ENCODE measurements at regions not wholly inside any gene's neighbourhood (a gene's known extent, or its start where the extent isn't known, plus 50 kb on each side); places are given as distances from the start of the nearest gene placed in this dataset.

DNA sequence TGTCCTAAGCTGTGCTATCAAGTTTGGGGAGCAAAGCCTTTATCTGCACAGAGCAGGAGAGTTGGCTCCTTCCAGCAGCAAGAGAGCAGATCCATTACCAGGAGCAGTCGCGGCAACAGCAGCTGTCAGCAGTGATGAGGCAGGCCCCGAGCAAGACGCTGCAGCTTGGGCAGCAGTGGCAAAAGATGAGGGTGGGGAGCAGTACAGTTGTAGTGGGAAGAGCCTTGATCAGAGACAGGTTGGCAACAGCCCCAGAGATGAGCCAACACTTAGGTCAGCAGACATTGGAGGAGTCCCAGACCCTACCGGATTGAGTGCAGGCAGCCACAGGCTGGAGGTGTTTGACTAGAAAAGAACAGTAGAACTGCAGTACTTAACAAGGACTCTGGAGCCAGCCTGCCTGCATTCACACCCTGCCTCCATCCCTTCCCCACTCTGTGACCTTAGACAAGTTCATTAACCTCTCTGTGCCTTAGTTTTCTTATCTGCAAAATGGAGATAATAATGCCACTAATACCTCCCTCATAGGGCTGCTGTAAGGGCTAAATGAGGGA lies 117.1 kb upstream of the SERTAD2 start:
- DNase-seq, result no peak

DNA sequence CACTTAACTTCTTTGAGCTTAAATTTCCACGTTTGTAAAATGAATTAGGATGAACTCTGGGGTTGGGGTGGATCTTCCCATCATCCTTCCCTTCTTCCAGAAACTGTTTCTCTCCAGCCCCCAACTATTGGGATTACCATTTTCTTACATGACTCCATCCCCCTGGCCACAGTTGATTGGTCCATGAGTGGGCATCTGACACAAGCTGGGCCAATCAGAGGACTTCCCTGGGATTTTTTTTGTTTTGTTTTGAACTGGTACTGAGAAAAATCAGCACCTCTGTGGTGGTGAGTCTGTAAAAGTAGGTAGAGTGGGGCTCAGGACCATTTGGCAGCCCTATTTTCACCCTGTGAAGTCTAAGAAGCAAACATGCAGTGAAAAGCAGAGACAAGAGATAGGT lies 118.0 kb upstream of the SERTAD2 start:
- no peak for DNase-seq

DNA sequence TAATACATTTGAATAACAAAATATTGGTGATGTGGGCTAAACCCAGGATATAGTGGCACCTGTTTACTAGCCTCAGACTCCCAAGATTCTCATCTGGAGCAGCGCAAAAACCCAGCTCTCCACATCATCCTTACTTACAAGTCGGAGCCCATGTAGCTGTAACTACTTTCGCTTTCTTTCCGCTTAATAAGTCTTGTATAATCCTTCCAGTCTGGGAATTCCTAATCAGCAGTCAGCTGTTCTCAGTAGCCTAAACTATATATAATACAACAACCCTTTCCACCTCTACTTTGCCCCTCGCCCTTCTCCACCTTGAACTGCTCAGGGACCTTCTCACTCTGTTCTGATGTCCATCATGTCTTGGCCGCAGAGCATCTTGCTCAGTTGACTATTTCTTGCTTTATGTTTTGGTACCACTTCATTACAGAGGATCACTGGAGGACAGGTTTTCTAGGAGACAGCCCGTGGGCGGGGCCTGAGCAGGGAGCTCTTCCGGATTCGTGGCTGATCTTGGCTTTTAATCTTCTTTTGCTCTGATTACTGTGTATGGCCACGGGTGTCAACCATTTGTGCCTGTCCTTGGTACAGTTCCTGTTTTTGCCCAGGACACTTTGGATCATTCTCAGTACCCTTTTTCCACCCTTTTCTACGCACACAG lies 119.9 kb upstream of the SERTAD2 start:
- no peak for DNase-seq

- no peak for DNase-seq
These were observed 124.1 kb upstream of the SERTAD2 start for GRCh38 chr2:64777841-64778240.

GRCh38 chr2:64779117-64779690 lies 125.5 kb upstream of the SERTAD2 start:
- DNase-seq, result no peak

- no peak for DNase-seq
These were observed 126.3 kb upstream of the SERTAD2 start for GRCh38 chr2:64780041-64780440.

DNA sequence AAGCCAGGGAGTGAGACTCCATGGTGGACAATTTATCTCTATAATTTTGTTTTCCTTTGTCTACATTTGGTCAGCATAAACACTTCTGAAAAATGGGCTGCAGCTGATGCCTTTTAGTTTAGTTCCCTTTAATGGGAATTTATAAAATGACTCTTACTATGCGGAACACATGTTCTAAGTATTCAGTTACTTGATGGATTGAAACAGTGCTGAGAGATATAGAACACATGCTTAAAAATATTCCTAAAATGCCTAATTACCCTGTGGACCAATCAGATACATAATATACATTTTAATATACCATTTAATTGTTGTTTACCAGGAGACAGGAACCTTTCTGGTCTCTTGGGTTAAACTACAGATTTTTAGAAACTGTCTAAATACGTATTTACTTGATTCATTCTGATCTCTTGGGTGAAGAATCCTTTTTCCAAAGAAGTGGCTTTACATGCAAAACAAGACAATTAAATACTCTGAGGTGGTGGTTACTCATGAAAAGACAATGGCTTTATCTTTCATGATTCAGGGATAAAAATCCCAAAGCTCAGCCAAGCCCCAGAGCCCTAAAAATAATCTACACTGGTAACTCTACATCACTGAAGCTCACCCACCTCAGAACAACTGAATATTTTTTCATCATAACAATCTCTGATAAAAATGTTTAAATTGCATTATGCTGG lies 128.1 kb upstream of the SERTAD2 start:
- no peak for DNase-seq

DNA sequence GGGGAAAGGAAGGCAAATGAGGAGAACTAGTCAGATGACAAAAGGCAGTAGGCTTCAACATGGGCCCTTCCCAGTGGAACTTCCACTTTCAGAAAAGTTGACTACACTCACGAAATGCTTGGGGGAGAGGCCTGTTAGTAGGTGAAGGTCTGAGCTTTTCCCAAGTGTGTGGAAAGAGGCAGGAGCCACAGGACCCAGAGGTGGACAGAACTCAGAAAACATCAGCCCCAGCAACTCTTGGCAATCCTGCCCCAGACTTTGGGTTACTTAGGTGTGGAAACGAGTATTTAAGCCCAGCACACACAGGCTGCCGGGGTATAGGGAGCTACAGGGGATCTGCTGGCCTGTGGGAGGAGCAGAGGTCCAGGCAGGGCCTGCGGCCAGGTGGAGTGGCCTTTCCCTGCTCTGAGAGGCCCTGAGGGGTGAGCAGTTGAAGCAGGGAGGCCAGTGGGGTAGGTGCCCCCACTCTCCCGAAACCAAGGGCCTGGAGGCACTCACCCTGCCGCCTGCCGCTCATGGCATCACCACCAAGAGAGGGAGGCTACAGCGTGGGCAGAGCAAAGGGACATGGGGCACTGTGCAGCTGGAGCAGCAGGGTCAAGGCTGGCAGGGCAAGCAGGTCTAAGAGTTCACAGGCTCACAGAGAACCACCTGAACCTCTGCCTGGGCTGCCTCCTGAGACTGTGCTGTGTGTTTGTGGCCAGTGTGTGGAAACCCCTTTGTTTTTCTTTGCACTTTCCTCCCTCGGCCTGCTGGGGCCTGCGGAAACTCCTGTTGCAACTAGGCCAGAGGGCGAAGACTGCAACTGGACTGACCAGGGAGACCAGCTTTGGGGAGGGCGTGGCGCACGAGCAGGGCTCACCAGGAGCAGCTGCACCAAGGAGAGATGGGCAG lies 130.7 kb upstream of the SERTAD2 start:
- DNase-seq, result no peak

DNA sequence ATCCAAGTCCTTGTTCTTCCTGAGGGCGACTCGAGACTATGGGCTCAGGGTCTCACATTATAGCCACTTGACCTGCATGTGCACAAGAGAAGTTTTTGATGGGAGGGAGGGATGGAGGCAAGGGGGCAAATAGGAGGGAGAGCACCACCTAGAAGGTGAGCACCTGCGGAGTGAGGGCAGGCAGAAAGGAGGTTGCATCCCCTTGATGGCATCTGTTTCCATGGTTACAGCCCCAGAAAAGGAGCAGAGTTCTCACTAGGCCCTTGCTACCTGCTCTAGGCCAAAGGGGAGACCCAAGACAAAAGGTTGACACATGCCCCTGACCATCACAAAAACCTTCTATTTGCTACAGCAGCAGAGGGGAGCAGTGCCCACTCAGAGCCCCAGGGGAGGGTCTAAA lies 131.5 kb upstream of the SERTAD2 start:
- DNase-seq, result no peak

GRCh38 chr2:64786343-64787018 lies 132.8 kb upstream of the SERTAD2 start:
- no peak for DNase-seq

DNA sequence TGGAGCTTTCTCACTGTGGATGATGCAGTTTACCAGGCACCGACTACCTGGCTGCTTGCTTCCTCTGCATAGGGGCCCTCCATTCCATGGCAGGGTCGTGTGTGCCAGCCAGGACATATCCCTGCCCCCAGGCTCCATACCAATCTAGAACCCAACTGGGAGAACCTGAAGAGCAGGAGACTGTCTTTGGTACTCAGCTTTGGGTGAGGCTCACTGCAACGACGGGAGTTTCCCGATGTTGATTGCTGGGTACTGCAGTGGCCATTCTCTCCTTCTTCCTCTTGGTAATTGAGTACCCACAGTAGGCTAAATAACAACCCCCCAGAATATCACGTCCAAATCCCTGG lies 133.3 kb upstream of the SERTAD2 start:
- DNase-seq, result no peak

DNA sequence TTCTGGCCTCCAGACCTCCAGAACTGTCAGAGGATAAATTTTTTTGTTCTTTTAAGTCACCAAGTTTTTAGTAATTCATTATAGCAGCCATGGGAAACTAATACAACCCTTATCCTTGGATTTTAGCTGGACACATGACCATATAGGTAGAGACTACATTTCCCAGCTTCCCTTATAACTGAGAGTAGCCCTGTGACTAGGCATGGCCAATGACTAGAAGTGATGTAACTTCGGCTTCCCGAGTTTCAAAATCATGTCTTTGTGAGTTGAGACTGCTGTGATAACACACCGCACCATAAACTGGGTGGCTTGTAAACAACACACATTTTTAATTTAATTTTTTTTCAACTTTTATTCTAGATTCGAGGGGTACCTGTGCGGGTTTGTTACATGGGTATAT lies 134.0 kb upstream of the SERTAD2 start:
- DNase-seq, result no peak

GRCh38 chr2:64789466-64790320 lies 136.0 kb upstream of the SERTAD2 start:
- DNase-seq, result no peak

DNA sequence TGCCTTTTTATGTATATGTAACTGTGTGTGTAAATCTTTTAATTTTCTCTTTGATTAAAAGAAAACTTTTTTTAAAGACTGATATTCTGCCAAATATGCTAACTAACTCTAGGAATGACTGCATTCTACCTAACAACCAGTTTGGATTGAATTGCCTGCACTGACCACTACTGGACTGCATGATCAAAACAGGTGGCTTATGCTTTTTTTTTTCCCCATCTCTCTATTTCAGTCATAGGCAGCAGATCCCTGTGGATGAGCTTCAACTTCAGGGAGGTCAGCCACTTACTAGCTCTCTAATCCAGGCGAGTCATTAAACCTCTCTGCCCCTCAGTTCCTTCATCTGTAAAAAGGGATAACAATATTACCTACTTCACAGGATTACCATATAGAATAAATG lies 138.6 kb upstream of the SERTAD2 start:
- no peak for DNase-seq

- DNase-seq, result no peak
These were observed 139.4 kb upstream of the SERTAD2 start for GRCh38 chr2:64792995-64793639.

DNA sequence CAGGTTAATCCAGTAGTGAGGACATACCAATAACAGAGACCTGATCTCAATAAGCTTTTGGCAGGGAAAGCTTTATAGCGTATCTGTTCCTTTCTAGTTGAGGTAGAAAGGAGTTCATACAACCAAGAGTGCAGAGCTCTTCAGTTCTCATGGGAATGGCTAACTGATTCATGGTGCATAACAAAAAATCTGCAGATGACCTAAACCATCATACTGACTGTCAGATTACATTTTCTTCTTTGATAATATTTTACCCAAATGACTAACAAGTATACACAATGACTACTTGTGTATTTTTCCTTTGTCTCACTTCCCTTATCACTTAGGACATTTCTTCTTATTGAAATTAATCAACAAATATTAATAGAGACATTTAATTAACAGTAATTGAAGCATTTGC lies 140.0 kb upstream of the SERTAD2 start:
- DNase-seq, result no peak

DNA sequence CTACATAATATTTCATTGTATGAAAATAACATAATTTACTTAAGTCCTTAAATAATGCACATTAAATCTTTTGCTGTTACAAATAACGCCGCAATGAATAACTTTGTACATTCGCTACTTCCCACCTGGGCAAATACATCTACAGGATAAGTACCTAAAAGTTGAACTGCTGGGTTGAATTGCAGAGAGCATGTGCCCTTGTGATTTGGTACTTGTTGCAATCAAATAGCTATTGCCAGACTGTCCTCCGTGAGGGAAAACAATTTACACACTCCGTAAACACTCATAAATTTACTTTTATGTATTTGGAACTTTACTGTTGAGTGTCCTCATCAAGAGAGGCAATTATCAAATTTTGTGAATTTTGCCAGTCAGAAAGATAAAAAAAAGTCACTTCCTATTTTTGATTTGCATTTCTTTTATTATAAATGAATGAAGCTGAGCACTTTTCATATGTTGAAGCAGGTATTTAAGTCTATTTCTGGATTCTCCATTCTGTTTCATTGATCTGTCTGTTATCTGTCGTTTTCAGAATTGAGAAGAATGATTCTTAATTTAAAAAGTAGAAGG lies 140.8 kb upstream of the SERTAD2 start:
- no peak for DNase-seq

DNA sequence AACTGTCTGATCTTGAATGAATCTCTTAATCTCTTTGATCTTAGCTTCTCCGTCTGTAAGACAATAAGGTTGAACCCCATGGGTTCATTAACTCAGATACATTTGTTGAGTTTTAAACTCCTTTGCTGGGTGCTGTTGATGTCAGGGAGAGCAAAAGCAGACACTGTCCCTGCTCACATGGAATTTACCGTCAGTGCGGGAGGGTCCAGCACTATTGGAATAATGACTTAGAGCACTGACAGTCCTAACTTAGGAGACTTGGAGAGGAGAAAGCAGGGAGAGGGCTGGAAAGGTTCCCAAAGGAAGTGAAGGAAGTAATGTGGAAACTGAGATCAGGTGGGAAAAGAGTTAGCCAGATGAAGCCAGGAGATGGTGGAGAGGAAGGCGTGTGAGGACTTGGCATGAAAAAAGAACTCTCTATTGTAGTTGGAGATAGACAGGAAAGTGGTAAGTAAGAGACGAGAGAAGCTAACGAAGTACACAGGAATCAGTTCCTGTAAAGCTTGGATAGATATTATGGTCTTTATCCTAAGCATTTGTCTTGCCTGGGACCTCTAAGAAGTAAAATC lies 141.4 kb upstream of the SERTAD2 start:
- no peak for DNase-seq

- no peak for DNase-seq
These were observed 143.2 kb upstream of the SERTAD2 start for GRCh38 chr2:64796926-64797325.

DNA sequence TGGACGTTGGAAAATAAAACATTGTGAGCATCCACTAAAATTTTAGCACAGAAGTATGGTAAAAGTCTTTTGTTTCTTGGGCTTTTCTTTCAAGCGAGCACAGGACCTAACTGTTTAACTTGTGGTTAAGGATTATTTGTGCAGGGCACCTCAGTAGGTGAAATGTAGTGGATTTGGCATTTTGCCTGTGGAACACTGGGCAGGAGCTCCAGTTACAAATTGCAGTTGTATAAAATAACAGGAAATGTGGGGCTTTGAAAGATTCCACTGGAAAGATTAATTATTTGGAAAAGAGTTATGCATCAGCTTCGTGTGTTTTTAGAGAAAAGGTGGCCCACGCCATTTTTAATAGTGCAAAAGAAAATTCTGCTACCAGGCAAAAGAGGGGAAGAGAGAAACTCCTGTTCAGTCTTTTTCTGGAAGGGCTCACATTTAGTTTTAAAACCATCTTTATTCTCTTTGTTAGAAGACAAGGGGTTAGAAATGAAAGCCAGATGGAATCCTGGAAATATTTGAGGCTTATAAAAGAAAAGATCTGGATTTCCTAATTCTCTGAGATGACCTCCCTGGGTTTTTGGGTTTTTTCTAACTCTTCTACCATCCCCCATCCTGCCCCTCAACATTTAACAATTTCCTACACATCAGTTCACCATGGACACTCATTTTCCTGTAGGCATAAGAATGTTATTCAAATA lies 144.3 kb upstream of the SERTAD2 start:
- DNase-seq, result no peak

Data from NCI-H446 treated with DMSO at 0.1 percent for 48 hours (cell line).